ENCODE measurements at regions not wholly inside any gene's neighbourhood (a gene's known extent, or its start where the extent isn't known, plus 50 kb on each side); places are given as distances from the start of the nearest gene placed in this dataset.

DNA sequence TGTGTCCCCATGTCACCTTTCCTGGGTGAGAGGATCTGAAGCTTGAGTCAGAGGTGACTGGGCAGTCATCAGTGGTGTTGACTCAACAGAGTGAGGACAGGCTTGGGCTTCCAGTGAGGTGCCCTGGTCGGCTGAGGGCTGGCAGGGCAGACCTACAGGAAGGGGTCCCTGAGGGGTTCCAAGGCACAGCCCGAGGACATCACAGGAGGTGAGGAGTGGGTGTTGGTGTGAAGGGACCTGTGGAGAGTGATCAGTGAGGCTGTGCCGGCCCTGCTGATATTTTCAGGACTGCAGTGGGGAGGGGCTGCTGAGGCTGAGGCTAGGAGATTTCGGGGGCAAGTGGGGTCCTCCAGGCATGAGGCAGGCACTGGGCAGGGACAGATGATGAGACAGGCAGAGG is 545.5 kb downstream of the TCERG1L start:
- Histone ChIP-seq H3K4me3 (ENCODE audit: insufficient read depth, low read depth, low read length) (no peak overlapping the region), H2AFZ (replicated peaks; ENCODE audit: low read length, poor library complexity) (no peak overlapping the region), H3K4me2 (ENCODE audit: low read depth, low read length) (no peak overlapping the region), H3K9me3 (ENCODE audit: control insufficient read depth, insufficient read depth, low read length) (peaks cover 63% of the 10 kb centered on the region), H3K36me3 (ENCODE audit: control insufficient read depth, insufficient read depth, low read length) (no peaks in the 10 kb centered on the region), H3K27me3 (ENCODE audit: control insufficient read depth, insufficient read depth, low read length) (no peaks in the 10 kb centered on the region), H3K9ac (ENCODE audit: low read depth, low read length) (no peak overlapping the region), H3K23ac (ENCODE audit: low read depth, low read length) (no peak overlapping the region), H3K9me1 (ENCODE audit: insufficient read depth, low read length) (no peaks in the 10 kb centered on the region), H3K4me1 (ENCODE audit: control insufficient read depth, insufficient read depth, low read length) (no peaks in the 10 kb centered on the region), H4K20me1 (ENCODE audit: insufficient read depth, low read length) (no peaks in the 10 kb centered on the region), H4K8ac (ENCODE audit: low read depth in 2 of 2, low read length in 2 of 2) (no peak overlapping the region), H2AK9ac (replicated peaks; ENCODE audit: low read depth, low read length, poor library complexity) (no peak overlapping the region), H2AK5ac (ENCODE audit: low read depth, low read length) (no peak overlapping the region), H3K4ac (ENCODE audit: low read depth, low read length) (no peak overlapping the region), H3K56ac (ENCODE audit: extremely low read depth, insufficient read depth, low read length) (no peak overlapping the region), H2BK15ac (ENCODE audit: low read depth, low read length) (no peak overlapping the region), H2BK5ac (ENCODE audit: low read depth, low read length, poor library complexity, severe bottlenecking) (no peak overlapping the region), H4K91ac (ENCODE audit: insufficient read depth, low read depth, low read length) (no peak overlapping the region), H2BK120ac (ENCODE audit: low read depth, low read length) (no peak overlapping the region), H2BK20ac (ENCODE audit: low read depth, low read length) (no peak overlapping the region), H3K14ac (replicated peaks; ENCODE audit: low read depth, low read length) (no peak overlapping the region), H3K27ac (ENCODE audit: insufficient read depth, low read length) (no peak overlapping the region), H3K18ac (ENCODE audit: low read depth, low read length) (no peak overlapping the region), H3K79me1 (ENCODE audit: low read depth in 1 of 2, low read length in 2 of 2) (no peaks in the 10 kb centered on the region), H4K5ac (ENCODE audit: low read depth, low read length) (no peak overlapping the region)
- WGBS, 2 experiments (ENCODE audit: extremely low coverage in 2 of 2, insufficient read length in 1 of 2): 33% methylated on average over 4 of the region's 4 CpGs; no CpG with 5 or more reads in 1 of the 2 experiments
- intact Hi-C loops (cut with micrococcal nuclease): no loop called here
- no peak for ATAC-seq (ENCODE audit: low read depth)
- in situ Hi-C loops (cut with MboI; ENCODE audit: low sequenced_read_pairs): no loop called here
- CTCF ChIA-PET: no interaction called here
- POLR2A ChIA-PET (ENCODE audit: unreplicated experiment): no interaction called here
- DNase-seq: no peak
- dilution Hi-C loops (cut with HindIII; ENCODE audit: low sequenced_read_pairs, unreplicated experiment): no loop called here
- TF ChIP-seq, protein P1, sequence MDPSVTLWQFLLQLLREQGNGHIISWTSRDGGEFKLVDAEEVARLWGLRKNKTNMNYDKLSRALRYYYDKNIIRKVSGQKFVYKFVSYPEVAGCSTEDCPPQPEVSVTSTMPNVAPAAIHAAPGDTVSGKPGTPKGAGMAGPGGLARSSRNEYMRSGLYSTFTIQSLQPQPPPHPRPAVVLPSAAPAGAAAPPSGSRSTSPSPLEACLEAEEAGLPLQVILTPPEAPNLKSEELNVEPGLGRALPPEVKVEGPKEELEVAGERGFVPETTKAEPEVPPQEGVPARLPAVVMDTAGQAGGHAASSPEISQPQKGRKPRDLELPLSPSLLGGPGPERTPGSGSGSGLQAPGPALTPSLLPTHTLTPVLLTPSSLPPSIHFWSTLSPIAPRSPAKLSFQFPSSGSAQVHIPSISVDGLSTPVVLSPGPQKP (IDR thresholded peaks at IDR 0.05; ENCODE audit: borderline replicate concordance, low read depth, low read length): no peak
- TF ChIP-seq CHD1 (IDR thresholded peaks at IDR 0.05; ENCODE audit: low read depth, low read length) (no peak), MXI1 (IDR thresholded peaks at IDR 0.05; ENCODE audit: borderline replicate concordance, low read depth, low read length) (no peak), POLR2A (IDR thresholded peaks at IDR 0.05; ENCODE audit: low read depth, low read length) (no peak), RAD21 (IDR thresholded peaks at IDR 0.05; ENCODE audit: low read length) (no peak), RFX5 (IDR thresholded peaks at IDR 0.05; ENCODE audit: low read depth, low read length) (no peak), RCOR1 (IDR thresholded peaks at IDR 0.05; ENCODE audit: insufficient replicate concordance, low read length) (no peak), NFE2L2 (IDR thresholded peaks at IDR 0.05; ENCODE audit: low read depth, low read length) (no peak), BHLHE40 (IDR thresholded peaks at IDR 0.05; ENCODE audit: low read depth, low read length) (no peak), MAFK (IDR thresholded peaks at IDR 0.05; ENCODE audit: low read depth, low read length) (no peak), FOS (IDR thresholded peaks at IDR 0.05; ENCODE audit: low read depth, low read length) (no peak), USF2 (IDR thresholded peaks at IDR 0.05; ENCODE audit: low read depth, low read length) (no peak), MAZ (IDR thresholded peaks at IDR 0.05; ENCODE audit: borderline replicate concordance, low read depth, low read length) (no peak), SMC3 (IDR thresholded peaks at IDR 0.05; ENCODE audit: low read depth, low read length) (no peak), CEBPB (IDR thresholded peaks at IDR 0.05; ENCODE audit: low read depth, low read length) (no peak)
- TF ChIP-seq, protein P2, sequence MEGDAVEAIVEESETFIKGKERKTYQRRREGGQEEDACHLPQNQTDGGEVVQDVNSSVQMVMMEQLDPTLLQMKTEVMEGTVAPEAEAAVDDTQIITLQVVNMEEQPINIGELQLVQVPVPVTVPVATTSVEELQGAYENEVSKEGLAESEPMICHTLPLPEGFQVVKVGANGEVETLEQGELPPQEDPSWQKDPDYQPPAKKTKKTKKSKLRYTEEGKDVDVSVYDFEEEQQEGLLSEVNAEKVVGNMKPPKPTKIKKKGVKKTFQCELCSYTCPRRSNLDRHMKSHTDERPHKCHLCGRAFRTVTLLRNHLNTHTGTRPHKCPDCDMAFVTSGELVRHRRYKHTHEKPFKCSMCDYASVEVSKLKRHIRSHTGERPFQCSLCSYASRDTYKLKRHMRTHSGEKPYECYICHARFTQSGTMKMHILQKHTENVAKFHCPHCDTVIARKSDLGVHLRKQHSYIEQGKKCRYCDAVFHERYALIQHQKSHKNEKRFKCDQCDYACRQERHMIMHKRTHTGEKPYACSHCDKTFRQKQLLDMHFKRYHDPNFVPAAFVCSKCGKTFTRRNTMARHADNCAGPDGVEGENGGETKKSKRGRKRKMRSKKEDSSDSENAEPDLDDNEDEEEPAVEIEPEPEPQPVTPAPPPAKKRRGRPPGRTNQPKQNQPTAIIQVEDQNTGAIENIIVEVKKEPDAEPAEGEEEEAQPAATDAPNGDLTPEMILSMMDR (conservative IDR thresholded peaks at IDR 0.05; ENCODE audit: low read depth, low read length): no peak
- BruUV-seq (replicated peaks): no TSS peak
